Subcutaneous abdominal adipose tissue (tissue), 5 donors: ENCODE measurements at regions not wholly inside any gene's neighbourhood (a gene's known extent, or its start where the extent isn't known, plus 50 kb on each side); places are given as distances from the start of the nearest gene placed in this dataset.
"Not testable (repeated sequence)": the region's sequence is repeated elsewhere in the genome, so short reads cannot be mapped to it uniquely, and the experiment has no call there.

Experiments
- H3K27ac ChIP-seq: one replicate; pipeline ENCODE4 v1.7.0; 2013; ENCODE audit warnings: low read depth, mild to moderate bottlenecking, inconsistent platforms, low read length, moderate library complexity
- H3K27me3 ChIP-seq, 5 donors: one replicate each; pipeline ENCODE4 v1.7.0; 2013; ENCODE audit warnings: low read length in 5 of 5, inconsistent platforms in 1 of 5; ENCODE audit not compliant: control insufficient read depth in 5 of 5, insufficient read depth in 4 of 5
- H3K36me3 ChIP-seq, 5 donors: one replicate each; pipeline ENCODE4 v1.7.0; 2013; ENCODE audit warnings: low read length in 5 of 5; ENCODE audit not compliant: control insufficient read depth in 5 of 5, insufficient read depth in 5 of 5
- H3K4me1 ChIP-seq, 5 donors: one replicate each; pipeline ENCODE4 v1.7.0; 2013; ENCODE audit warnings: low read length in 5 of 5, mild to moderate bottlenecking in 3 of 5, moderate library complexity in 1 of 5; ENCODE audit not compliant: control insufficient read depth in 5 of 5, insufficient read depth in 5 of 5
- H3K4me3 ChIP-seq, 5 donors: one replicate each; pipeline ENCODE4 v1.7.0; 2013; ENCODE audit warnings: low read length in 5 of 5, low read depth in 1 of 5
- H3K9ac ChIP-seq, 5 donors: one replicate each; pipeline ENCODE4 v1.7.0; 2013; ENCODE audit warnings: low read length in 5 of 5, mild to moderate bottlenecking in 4 of 5, moderate library complexity in 3 of 5
- H3K9me3 ChIP-seq, 5 donors: one replicate each; pipeline ENCODE4 v1.7.0; 2013; ENCODE audit warnings: low read length in 5 of 5; ENCODE audit not compliant: control insufficient read depth in 5 of 5
- donor health status: healthy.
- donor health status: healthy.
- donor health status: healthy.
- donor health status: healthy.
- donor health status: healthy.

GRCh38 chr4:30160140-30160539, 560.0 kb upstream of the PCDH7 start:
- H3K9ac ChIP-seq = no peak overlapping the region
- no peak overlapping the region for H3K27ac ChIP-seq
- H3K27me3 ChIP-seq = no peaks in the 10 kb centered on the region
- no peaks in the 10 kb centered on the region for H3K9me3 ChIP-seq
- no peak overlapping the region for H3K4me3 ChIP-seq
- no peaks in the 10 kb centered on the region for H3K36me3 ChIP-seq
- H3K4me1 ChIP-seq = no peaks in the 10 kb centered on the region

GRCh38 chr4:30172416-30172815, 547.8 kb upstream of the PCDH7 start:
- no peaks in the 10 kb centered on the region for H3K9me3 ChIP-seq
- H3K9ac ChIP-seq = no peak overlapping the region
- no peaks in the 10 kb centered on the region for H3K36me3 ChIP-seq
- H3K27me3 ChIP-seq = no peaks in the 10 kb centered on the region
- no peak overlapping the region for H3K27ac ChIP-seq
- no peak overlapping the region for H3K4me3 ChIP-seq
- no peaks in the 10 kb centered on the region for H3K4me1 ChIP-seq

DNA sequence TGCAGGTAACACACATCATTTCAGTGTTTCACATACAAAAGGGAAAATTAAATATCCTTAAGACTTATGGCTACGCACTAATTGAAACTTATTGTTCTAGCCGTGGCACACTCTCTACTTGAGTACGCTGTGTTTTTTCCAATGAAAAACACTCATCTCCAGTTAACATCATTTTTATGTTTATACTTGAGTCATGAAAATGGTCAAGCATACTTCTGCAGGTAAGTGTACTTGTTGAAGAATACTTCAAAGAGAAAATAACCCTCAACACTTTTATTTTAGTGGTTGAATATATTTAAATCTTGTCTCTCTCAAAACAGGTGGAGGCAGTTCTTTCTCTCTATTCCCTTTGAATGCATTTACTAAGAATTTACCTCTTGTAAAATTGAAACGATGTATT, 538.7 kb upstream of the PCDH7 start:
- Histone ChIP-seq H3K4me1 (no peaks in the 10 kb centered on the region), H3K36me3 (no peaks in the 10 kb centered on the region)

DNA sequence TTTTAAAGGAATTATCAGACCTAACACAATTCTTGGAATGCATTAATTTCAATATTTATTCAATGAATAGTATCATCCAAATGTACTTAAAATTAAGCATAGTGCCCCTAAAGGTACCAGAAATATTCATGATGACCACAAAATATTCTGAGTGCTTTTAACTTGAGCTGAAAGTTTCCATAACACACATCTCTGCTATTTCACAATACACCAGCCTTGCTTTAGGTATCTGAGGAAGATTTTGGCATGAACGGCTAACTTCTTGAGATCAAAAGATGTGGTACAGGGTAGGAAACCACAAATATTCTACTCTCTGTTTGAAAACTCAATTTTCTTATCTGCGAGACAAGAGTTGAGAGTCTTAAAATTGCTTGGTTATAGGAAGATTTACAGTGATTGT, 538.3 kb upstream of the PCDH7 start:
- H3K27ac ChIP-seq = no peak overlapping the region
- H3K27me3 ChIP-seq = no peaks in the 10 kb centered on the region
- H3K36me3 ChIP-seq = no peaks in the 10 kb centered on the region
- H3K9ac ChIP-seq = no peak overlapping the region
- H3K9me3 ChIP-seq = no peaks in the 10 kb centered on the region
- H3K4me3 ChIP-seq = no peak overlapping the region
- no peaks in the 10 kb centered on the region for H3K4me1 ChIP-seq

More for the DNA sequence above, 538.7 kb upstream of the PCDH7 start:
- H3K27ac ChIP-seq = no peak overlapping the region
- no peak overlapping the region for H3K9ac ChIP-seq
- no peak overlapping the region for H3K4me3 ChIP-seq
- no peaks in the 10 kb centered on the region for H3K9me3 ChIP-seq
- no peaks in the 10 kb centered on the region for H3K27me3 ChIP-seq

DNA sequence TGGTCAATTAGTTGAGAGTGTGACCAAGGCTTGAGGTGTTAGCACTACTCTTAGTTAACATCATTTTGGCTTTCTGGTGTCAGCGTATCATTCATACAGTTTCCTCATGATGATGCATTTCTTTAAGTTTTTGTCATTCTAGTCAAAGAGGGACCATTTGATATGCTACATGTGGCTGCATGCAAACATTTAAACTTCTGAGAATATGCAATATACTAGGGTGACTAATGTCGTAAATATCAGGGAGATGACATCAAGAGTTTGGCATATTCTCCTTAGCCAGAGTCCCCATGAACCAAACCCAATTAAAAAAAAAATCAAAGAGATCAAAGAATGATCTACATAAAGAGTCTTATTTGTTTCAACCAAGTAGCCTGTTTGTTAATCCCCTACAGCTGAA, 537.4 kb upstream of the PCDH7 start:
- Histone ChIP-seq H3K36me3 (no peaks in the 10 kb centered on the region), H3K4me1 (no peaks in the 10 kb centered on the region), H3K4me3 (no peak overlapping the region), H3K27me3 (no peaks in the 10 kb centered on the region), H3K27ac (no peak overlapping the region), H3K9me3 (no peaks in the 10 kb centered on the region), H3K9ac (no peak overlapping the region)

GRCh38 chr4:30191902-30192301, 528.3 kb upstream of the PCDH7 start:
- H3K27me3 ChIP-seq = no peaks in the 10 kb centered on the region
- no peaks in the 10 kb centered on the region for H3K36me3 ChIP-seq
- H3K4me3 ChIP-seq = no peak overlapping the region
- H3K27ac ChIP-seq = no peak overlapping the region
- no peaks in the 10 kb centered on the region for H3K4me1 ChIP-seq
- no peaks in the 10 kb centered on the region for H3K9me3 ChIP-seq
- H3K9ac ChIP-seq = no peak overlapping the region

DNA sequence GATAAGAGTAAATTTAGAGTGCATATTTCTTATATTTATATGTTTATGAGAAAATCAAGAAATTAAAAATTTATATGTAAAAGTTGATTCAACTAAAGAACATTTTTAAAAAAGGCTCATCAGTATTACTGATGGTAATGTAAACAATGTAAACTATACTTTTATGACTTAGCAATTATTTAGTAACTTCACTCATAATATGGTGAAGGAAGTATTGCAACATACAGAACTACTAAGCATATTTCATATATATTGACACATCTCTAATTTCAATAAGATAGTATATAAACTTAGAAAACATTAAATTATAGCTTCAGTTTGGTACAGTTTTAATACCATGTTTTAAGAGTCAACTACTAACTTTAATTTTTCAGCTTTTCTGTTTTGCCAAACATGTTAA, 512.8 kb upstream of the PCDH7 start:
- H3K9ac ChIP-seq = no peak overlapping the region
- peaks cover 0 to 6% (median 0%) of the 10 kb centered on the region in 5 donors for H3K9me3 ChIP-seq
- H3K4me3 ChIP-seq = no peak overlapping the region
- no peaks in the 10 kb centered on the region for H3K36me3 ChIP-seq
- H3K4me1 ChIP-seq = no peaks in the 10 kb centered on the region
- no peaks in the 10 kb centered on the region for H3K27me3 ChIP-seq
- no peak overlapping the region for H3K27ac ChIP-seq

DNA sequence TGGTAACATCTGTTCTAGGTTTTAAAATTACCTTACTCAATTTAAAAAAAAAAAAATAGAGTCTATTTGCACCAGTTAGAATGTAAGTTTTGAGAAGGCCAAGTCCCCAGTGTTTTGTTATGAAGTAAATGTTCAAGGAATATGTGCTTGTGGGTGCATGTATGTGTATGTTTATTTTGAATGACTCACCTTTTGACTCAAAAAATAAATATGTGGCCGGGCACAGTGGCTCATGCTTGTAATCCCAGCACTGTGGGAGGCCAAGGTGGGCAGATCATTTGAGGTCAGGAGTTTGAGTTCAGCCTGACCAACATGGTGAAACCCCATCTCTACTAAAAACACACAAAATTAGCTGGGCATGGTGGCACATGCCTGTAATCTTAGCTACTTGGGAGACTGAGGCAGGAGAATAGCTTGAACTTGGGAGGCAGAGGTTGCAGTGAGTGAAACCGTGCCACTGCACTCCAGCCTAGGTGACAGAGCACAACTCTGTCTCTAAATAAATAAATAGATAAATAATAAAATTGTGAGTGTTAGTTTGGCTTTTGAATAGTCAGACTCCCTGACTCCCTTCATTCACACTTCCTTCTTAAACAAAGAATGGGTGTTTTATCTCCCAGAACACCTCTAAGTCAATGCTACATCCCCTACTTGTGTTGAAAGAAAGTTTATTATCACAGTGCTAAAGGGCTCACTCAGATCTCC, 511.3 kb upstream of the PCDH7 start:
- Histone ChIP-seq H3K4me3 (no peak overlapping the region), H3K9me3 (peaks cover 0 to 4% (median 0%) of the 10 kb centered on the region in 5 donors), H3K36me3 (no peaks in the 10 kb centered on the region), H3K9ac (no peak overlapping the region), H3K27ac (no peak overlapping the region), H3K27me3 (no peaks in the 10 kb centered on the region), H3K4me1 (no peaks in the 10 kb centered on the region)

DNA sequence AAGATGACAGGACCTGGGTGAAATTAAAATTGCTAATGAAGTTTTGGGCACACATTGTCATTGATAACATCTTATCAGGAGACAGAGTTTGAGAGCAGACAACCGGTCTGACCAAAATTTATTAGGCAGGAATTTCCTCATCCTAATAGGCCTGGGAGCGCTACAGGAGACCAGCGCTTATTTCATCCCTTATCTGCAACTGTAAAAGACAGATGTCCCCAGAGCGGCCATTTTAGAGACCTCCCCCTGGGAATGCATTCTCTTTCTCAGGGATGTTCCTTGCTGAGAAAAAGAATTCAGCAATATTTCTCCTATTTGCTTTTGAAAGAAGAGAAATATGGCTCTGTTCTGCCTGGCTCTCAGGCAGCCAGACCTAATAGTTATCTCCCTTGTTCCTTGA, 504.2 kb upstream of the PCDH7 start:
- not testable (repeated sequence) for H3K9me3 ChIP-seq, H3K27me3 ChIP-seq, H3K9ac ChIP-seq, H3K36me3 ChIP-seq, H3K4me3 ChIP-seq, H3K27ac ChIP-seq, H3K4me1 ChIP-seq

- H3K4me1 ChIP-seq = no peaks in the 10 kb centered on the region
- H3K4me3 ChIP-seq = no peak overlapping the region
- no peaks in the 10 kb centered on the region for H3K27me3 ChIP-seq
- H3K9me3 ChIP-seq = peaks cover 0 to 16% (median 7%) of the 10 kb centered on the region in 5 donors
- no peaks in the 10 kb centered on the region for H3K36me3 ChIP-seq
- no peak overlapping the region for H3K27ac ChIP-seq
- H3K9ac ChIP-seq = no peak overlapping the region
Measured at GRCh38 chr4:30245140-30245539, 475.0 kb upstream of the PCDH7 start.
